22Rv1 (cell line): ENCODE measurements at regions not wholly inside any gene's neighbourhood (a gene's known extent, or its start where the extent isn't known, plus 50 kb on each side); places are given as distances from the start of the nearest gene placed in this dataset.

Source experiments
- CTCF ChIP-seq: fragments of 450-650 bp; IDR thresholded peaks from 2 replicates; pipeline ENCODE4 v1.5.1; 2017; ENCODE audit warnings: mild to moderate bottlenecking
- ZFX ChIP-seq: fragments of 450-650 bp; IDR thresholded peaks from 2 replicates; pipeline ENCODE4 v1.6.1; 2017; ENCODE audit warnings: antibody characterized with exemption, borderline replicate concordance

- TF ChIP-seq CTCF (no peak), ZFX (no peak)
Observed at GRCh38 chr17:27180322-27180721, 113.6 kb upstream of the WSB1 start.
